DND-41 (cell line): ENCODE measurements at regions not wholly inside any gene's neighbourhood (a gene's known extent, or its start where the extent isn't known, plus 50 kb on each side); places are given as distances from the start of the nearest gene placed in this dataset.

ENCODE experiments used
- ATAC-seq: fragments of 200-7000 bp; cut with Tn5 transposase; 3 replicates; pipeline ENCODE4 v1.9.1; 2021; ENCODE audit warnings: low read depth; ENCODE audit not compliant: insufficient read depth
- DNase-seq: peaks from one replicate; pipeline ENCODE4 v3.0.0-alpha.2; 2020
- H2AFZ ChIP-seq: 2 replicates; pipeline ENCODE4 v1.6.0; 2012; ENCODE audit warnings: low read depth, low read length
- H3K27ac ChIP-seq: 2 replicates; pipeline ENCODE4 v1.5.1; 2012; ENCODE audit warnings: low read length, inconsistent platforms
- H3K27me3 ChIP-seq: fragments of 200-600 bp; sonication (generic); 2 replicates; pipeline ENCODE4 v1.6.0; 2012; ENCODE audit warnings: low read length, mild to moderate bottlenecking, inconsistent platforms; ENCODE audit not compliant: insufficient read depth, poor library complexity
- H3K36me3 ChIP-seq: 2 replicates; pipeline ENCODE4 v1.5.1; 2012; ENCODE audit warnings: low read length, inconsistent platforms; ENCODE audit not compliant: insufficient read depth
- H3K4me1 ChIP-seq: 2 replicates; pipeline ENCODE4 v1.5.1; 2012; ENCODE audit warnings: mild to moderate bottlenecking, low read length; ENCODE audit not compliant: insufficient read depth
- H3K4me2 ChIP-seq: 2 replicates; pipeline ENCODE4 v1.6.0; 2012; ENCODE audit warnings: mild to moderate bottlenecking, moderate library complexity, low read length, inconsistent platforms; ENCODE audit not compliant: insufficient read depth
- H3K4me3 ChIP-seq, 2 experiments: fragments of 200-600 bp in 1 of 2; shearing (Covaris generic) in 1 of 2; 2 replicates each; pipeline ENCODE4 v1.5.1; 2012 to 2016; ENCODE audit warnings: inconsistent platforms in 2 of 2, low read length in 2 of 2, mild to moderate bottlenecking in 2 of 2, low read depth in 1 of 2, moderate library complexity in 1 of 2
- H3K79me2 ChIP-seq: 2 replicates; pipeline ENCODE4 v1.6.0; 2012; ENCODE audit warnings: low read length, inconsistent platforms; ENCODE audit not compliant: insufficient read depth
- H3K9ac ChIP-seq: 2 replicates; pipeline ENCODE4 v1.6.0; 2012; ENCODE audit warnings: low read depth, mild to moderate bottlenecking, inconsistent platforms, low read length, moderate library complexity
- H3K9me3 ChIP-seq: 2 replicates; pipeline ENCODE4 v1.5.1; 2012; ENCODE audit warnings: low read length, moderate library complexity, mild to moderate bottlenecking, inconsistent platforms; ENCODE audit not compliant: insufficient read depth, severe bottlenecking
- H4K20me1 ChIP-seq: 2 replicates; pipeline ENCODE4 v1.6.0; 2012; ENCODE audit warnings: low read length; ENCODE audit not compliant: insufficient read depth
- CTCF ChIP-seq: IDR thresholded peaks from 2 replicates; pipeline ENCODE4 v1.5.1; 2012; ENCODE audit warnings: borderline replicate concordance, low read length, moderate library complexity, mild to moderate bottlenecking; ENCODE audit not compliant: poor library complexity, severe bottlenecking; ENCODE audit errors: extremely low read depth
- EZH2 ChIP-seq: IDR thresholded peaks from 3 replicates; pipeline ENCODE4 v1.6.1; 2012; ENCODE audit warnings: borderline replicate concordance, low read depth, mild to moderate bottlenecking, moderate library complexity, low read length, inconsistent platforms; ENCODE audit not compliant: severe bottlenecking

- H3K4me2 ChIP-seq, result no peak overlapping the region
- no peaks in the 10 kb centered on the region for H3K27me3 ChIP-seq
- no peak for ATAC-seq
Observed at GRCh38 chr20:61046721-61047351, 205.2 kb upstream of the CDH4 start.

GRCh38 chr20:61047515-61047914 lies 204.5 kb upstream of the CDH4 start:
- H3K36me3 ChIP-seq, result no peaks in the 10 kb centered on the region
- ATAC-seq (no peak), DNase-seq (no peak)
- no peak overlapping the region for H3K27ac ChIP-seq
- no peak overlapping the region for H3K4me2 ChIP-seq
- H3K4me3 ChIP-seq, result no peak overlapping the region
- H3K79me2 ChIP-seq, result no peaks in the 10 kb centered on the region
- H3K9me3 ChIP-seq, result no peaks in the 10 kb centered on the region
- no peaks in the 10 kb centered on the region for H4K20me1 ChIP-seq
- no peak overlapping the region for H2AFZ ChIP-seq
- no peak overlapping the region for H3K9ac ChIP-seq
- H3K27me3 ChIP-seq, result no peaks in the 10 kb centered on the region
- H3K4me1 ChIP-seq, result no peaks in the 10 kb centered on the region
- TF ChIP-seq EZH2 (no peak), CTCF (no peak)

More at GRCh38 chr20:61046721-61047351, 205.2 kb upstream of the CDH4 start:
- no peak overlapping the region for H3K27ac ChIP-seq
- no peak for DNase-seq
- no peak overlapping the region for H3K9ac ChIP-seq
- no peak overlapping the region for H3K4me3 ChIP-seq
- H2AFZ ChIP-seq, result no peak overlapping the region
- H4K20me1 ChIP-seq, result no peaks in the 10 kb centered on the region
- no peaks in the 10 kb centered on the region for H3K4me1 ChIP-seq
- H3K9me3 ChIP-seq, result no peaks in the 10 kb centered on the region
- no peaks in the 10 kb centered on the region for H3K79me2 ChIP-seq
- no peaks in the 10 kb centered on the region for H3K36me3 ChIP-seq
- TF ChIP-seq CTCF (no peak), EZH2 (no peak)

GRCh38 chr20:61048302-61048701 lies 203.8 kb upstream of the CDH4 start:
- TF ChIP-seq EZH2 (no peak), CTCF (no peak)
- Histone ChIP-seq H4K20me1 (no peaks in the 10 kb centered on the region), H2AFZ (no peak overlapping the region), H3K36me3 (no peaks in the 10 kb centered on the region), H3K4me3 (no peak overlapping the region), H3K27ac (no peak overlapping the region), H3K27me3 (no peaks in the 10 kb centered on the region), H3K4me2 (no peak overlapping the region), H3K4me1 (no peaks in the 10 kb centered on the region), H3K9ac (no peak overlapping the region), H3K79me2 (no peaks in the 10 kb centered on the region), H3K9me3 (no peaks in the 10 kb centered on the region)
- no peak for ATAC-seq
- no peak for DNase-seq
